HEK293T (cell line): ENCODE measurements at regions not wholly inside any gene's neighbourhood (a gene's known extent, or its start where the extent isn't known, plus 50 kb on each side); places are given as distances from the start of the nearest gene placed in this dataset.

ENCODE experiments used
- CTCF ChIA-PET: fragments of 350-600 bp; formaldehyde crosslinking; extraction: SDS; loops from one replicate; lab custom pipeline; 2021; ENCODE audit warnings: antibody characterized with exemption, inconsistent platforms; lab: Yijun Ruan, JAX
- POLR2A ChIA-PET: fragments of 350-600 bp; formaldehyde crosslinking; extraction: SDS; loops from one replicate; lab custom pipeline; 2020; ENCODE audit warnings: antibody characterized with exemption, inconsistent platforms; lab: Yijun Ruan, JAX
- DNase-seq: peaks from one replicate; pipeline ENCODE4 v3.0.0; 2012; ENCODE audit warnings: mixed read lengths; ENCODE audit errors: extremely low spot score
- ARNT ChIP-seq: fragments of 450-650 bp; IDR thresholded peaks from 2 replicates; pipeline ENCODE4 v1.6.1; 2017; ENCODE audit warnings: mild to moderate bottlenecking
- BHLHE40 ChIP-seq: fragments of 450-650 bp; IDR thresholded peaks from 2 replicates; pipeline ENCODE4 v1.6.1; 2016; ENCODE audit warnings: mild to moderate bottlenecking, moderate library complexity, borderline replicate concordance
- CTBP1 ChIP-seq: fragments of 450-650 bp; IDR thresholded peaks from 2 replicates; pipeline ENCODE4 v1.6.1; 2016; ENCODE audit warnings: borderline replicate concordance
- ELF4 ChIP-seq: fragments of 450-650 bp; IDR thresholded peaks from 2 replicates; pipeline ENCODE4 v1.6.1; 2017; ENCODE audit warnings: antibody characterized with exemption
- FOXA1 ChIP-seq: fragments of 450-650 bp; IDR thresholded peaks from 2 replicates; pipeline ENCODE4 v1.6.1; 2016; ENCODE audit warnings: mild to moderate bottlenecking
- FOXK2 ChIP-seq: fragments of 450-650 bp; IDR thresholded peaks from 2 replicates; pipeline ENCODE4 v1.6.1; 2016; ENCODE audit warnings: mild to moderate bottlenecking
- FOXM1 ChIP-seq: fragments of 450-650 bp; IDR thresholded peaks from 2 replicates; pipeline ENCODE4 v1.6.1; 2017; ENCODE audit warnings: mild to moderate bottlenecking, borderline replicate concordance
- HDGF ChIP-seq: fragments of 450-650 bp; IDR thresholded peaks from 2 replicates; pipeline ENCODE4 v1.6.1; 2017; ENCODE audit warnings: antibody characterized with exemption, borderline replicate concordance
- L3MBTL2 ChIP-seq: fragments of 450-650 bp; conservative IDR thresholded peaks from 2 replicates; pipeline ENCODE4 v1.6.1; 2016; ENCODE audit warnings: mild to moderate bottlenecking
- LEF1 ChIP-seq: fragments of 450-650 bp; IDR thresholded peaks from 2 replicates; pipeline ENCODE4 v1.6.1; 2017; ENCODE audit warnings: mild to moderate bottlenecking, borderline replicate concordance
- NFRKB ChIP-seq: fragments of 450-650 bp; IDR thresholded peaks from 2 replicates; pipeline ENCODE4 v1.6.1; 2016; ENCODE audit warnings: mild to moderate bottlenecking, moderate library complexity
- SP1 ChIP-seq: fragments of 450-650 bp; IDR thresholded peaks from 2 replicates; pipeline ENCODE4 v1.6.1; 2017
- SUZ12 ChIP-seq: fragments of 450-650 bp; IDR thresholded peaks from 2 replicates; pipeline ENCODE4 v1.6.1; 2016; ENCODE audit warnings: mild to moderate bottlenecking
- TARDBP ChIP-seq: fragments of 450-650 bp; IDR thresholded peaks from 2 replicates; pipeline ENCODE4 v1.6.1; 2016
- ZNF384 ChIP-seq: fragments of 450-650 bp; IDR thresholded peaks from 2 replicates; pipeline ENCODE4 v1.6.1; 2016
- TF ChIP-seq, protein P1 (sequence below): fragments of 450-650 bp; IDR thresholded peaks from 2 replicates; pipeline ENCODE4 v1.6.1; 2016

GRCh38 chr20:51306521-51307358 is 235.8 kb downstream of the NFATC2 start:
- TF ChIP-seq ARNT (no peak), ELF4 (no peak), FOXA1 (no peak)
- ChIA-PET POLR2A (no interaction called here), CTCF (interaction anchor here (0.6 to 3.2 kb wide), 11 partner anchors 18 to 325 kb away, joined by 3 to 32 read pairs (median 4); no protein-coding TSS in a partner anchor)
- peak; percentile 88 for DNase-seq

- TF ChIP-seq SP1 = no peak
- TF ChIP-seq CTBP1 = no peak
- TF ChIP-seq FOXM1 = no peak
- TF ChIP-seq TARDBP = no peak
- TF ChIP-seq L3MBTL2 = no peak
- no peak for TF ChIP-seq HDGF
- no peak for TF ChIP-seq SUZ12
- no peak for TF ChIP-seq LEF1
- no peak for TF ChIP-seq FOXA1
- no peak for TF ChIP-seq ARNT
- TF ChIP-seq, protein P1, sequence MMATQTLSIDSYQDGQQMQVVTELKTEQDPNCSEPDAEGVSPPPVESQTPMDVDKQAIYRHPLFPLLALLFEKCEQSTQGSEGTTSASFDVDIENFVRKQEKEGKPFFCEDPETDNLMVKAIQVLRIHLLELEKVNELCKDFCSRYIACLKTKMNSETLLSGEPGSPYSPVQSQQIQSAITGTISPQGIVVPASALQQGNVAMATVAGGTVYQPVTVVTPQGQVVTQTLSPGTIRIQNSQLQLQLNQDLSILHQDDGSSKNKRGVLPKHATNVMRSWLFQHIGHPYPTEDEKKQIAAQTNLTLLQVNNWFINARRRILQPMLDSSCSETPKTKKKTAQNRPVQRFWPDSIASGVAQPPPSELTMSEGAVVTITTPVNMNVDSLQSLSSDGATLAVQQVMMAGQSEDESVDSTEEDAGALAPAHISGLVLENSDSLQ = no peak
- no peak for TF ChIP-seq FOXK2
- TF ChIP-seq ELF4 = no peak
- TF ChIP-seq ZNF384 = no peak
- no peak for TF ChIP-seq BHLHE40
- no peak for TF ChIP-seq NFRKB
- no peak for DNase-seq
- ChIA-PET POLR2A (no interaction called here), CTCF (interaction anchor here (0.6 to 3.2 kb wide), 6 partner anchors 276 to 325 kb away, joined by 3 to 32 read pairs (median 6); no protein-coding TSS in a partner anchor)
Observed at GRCh38 chr20:51306081-51306480, 236.4 kb downstream of the NFATC2 start.

GRCh38 chr20:51305316-51306052 is 237.0 kb downstream of the NFATC2 start:
- ChIA-PET CTCF (interaction anchor here (0.6 to 3.2 kb wide), 4 partner anchors 275 to 318 kb away, joined by 3 to 32 read pairs (median 6); no protein-coding TSS in a partner anchor), POLR2A (no interaction called here)
- DNase-seq = no peak
- no peak for TF ChIP-seq FOXA1

GRCh38 chr20:51303731-51304670 is 238.5 kb downstream of the NFATC2 start:
- TF ChIP-seq, protein P1 = no peak
- TF ChIP-seq ZNF384 = no peak
- TF ChIP-seq SUZ12 = no peak
- no peak for TF ChIP-seq L3MBTL2
- no peak for TF ChIP-seq CTBP1
- no peak for TF ChIP-seq LEF1
- no peak for TF ChIP-seq FOXM1
- no peak for TF ChIP-seq TARDBP
- ChIA-PET CTCF (interaction anchor here (3.2 kb wide), 1 partner anchor 317 kb away, joined by 32 read pairs; no protein-coding TSS in a partner anchor), POLR2A (no interaction called here)
- DNase-seq = no peak

DNA sequence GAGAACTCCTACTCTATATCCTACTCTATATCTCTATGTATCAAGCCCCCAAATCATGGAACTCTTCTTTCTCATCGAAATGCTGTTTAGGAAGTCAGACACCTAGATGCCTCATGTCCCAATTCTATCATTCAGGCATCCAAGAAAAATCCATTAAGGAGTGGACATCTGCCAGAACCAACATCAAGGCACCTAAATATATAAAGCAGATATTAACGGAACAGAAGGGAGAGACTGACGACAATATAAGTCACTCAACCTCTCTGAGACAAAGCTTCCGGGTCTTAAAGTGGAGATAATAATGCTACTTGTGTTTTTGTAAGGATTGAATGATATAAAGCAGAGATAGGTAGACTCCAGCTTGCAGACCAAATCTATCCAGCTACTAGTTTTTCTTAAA is 241.5 kb downstream of the NFATC2 start:
- ChIA-PET CTCF (no interaction called here), POLR2A (interaction anchor here (0.6 kb wide), 1 partner anchor 37 kb away, joined by 4 read pairs; no protein-coding TSS in a partner anchor)
- TF ChIP-seq, protein P1 = no peak
- no peak for TF ChIP-seq TARDBP
- no peak for DNase-seq

DNA sequence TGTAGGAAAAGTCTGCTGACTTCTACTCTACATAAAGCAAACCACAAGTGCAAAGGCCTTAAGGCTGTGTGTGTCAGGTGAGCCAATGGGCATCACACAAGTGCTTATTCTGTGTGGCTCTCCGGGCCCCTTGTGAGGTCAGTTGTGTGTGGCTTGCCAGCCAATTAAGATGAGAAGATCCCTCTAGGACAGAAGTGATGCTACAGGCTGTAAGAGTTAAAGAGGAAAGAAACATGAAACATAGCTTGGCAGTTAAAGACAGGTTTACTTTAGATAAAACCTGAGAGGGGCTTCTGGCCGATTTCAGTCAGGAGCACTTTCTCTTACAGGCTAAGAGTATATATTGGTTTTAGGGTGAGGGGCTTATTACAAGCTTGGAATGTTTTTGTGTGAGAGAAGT is 242.4 kb downstream of the NFATC2 start:
- TF ChIP-seq NFRKB = no peak
- no peak for TF ChIP-seq FOXA1
- TF ChIP-seq ELF4 = no peak
- TF ChIP-seq, protein P1 = no peak
- TF ChIP-seq CTBP1 = no peak
- no peak for TF ChIP-seq HDGF
- no peak for TF ChIP-seq FOXM1
- CTCF ChIA-PET = no interaction called here
- POLR2A ChIA-PET = interaction anchor here (0.6 kb wide), 1 partner anchor 36 kb away, joined by 4 read pairs; no protein-coding TSS in a partner anchor
- DNase-seq = no peak
